Central memory CD8-positive, alpha-beta T cell (primary cell): ENCODE measurements at regions not wholly inside any gene's neighbourhood (a gene's known extent, or its start where the extent isn't known, plus 50 kb on each side); places are given as distances from the start of the nearest gene placed in this dataset.

Experiments
- ATAC-seq: fragments of 150-1000 bp; cut with Tn5 transposase; replicated peaks from 2 replicates; pipeline ENCODE4 v1.10.0; 2022; ENCODE audit warnings: mild to moderate bottlenecking, moderate FRiP score, moderate number of reproducible peaks; ENCODE audit not compliant: poor library complexity, severe bottlenecking; ENCODE audit errors: extremely low read depth
- DNase-seq, 2 donors: peaks; one replicate each; pipeline ENCODE4 v3.0.0; 2021; ENCODE audit warnings: low spot score in 2 of 2
- H3K27ac Mint-ChIP-seq: one replicate; pipeline ENCODE4 v1.8.0; 2022; ENCODE audit warnings: low read depth, mild to moderate bottlenecking, moderate library complexity, mixed read lengths
- H3K27me3 Mint-ChIP-seq: one replicate; pipeline ENCODE4 v1.8.0; 2022; ENCODE audit warnings: mixed read lengths
- H3K36me3 Mint-ChIP-seq: one replicate; pipeline ENCODE4 v1.8.0; 2022; ENCODE audit warnings: mild to moderate bottlenecking, moderate library complexity, mixed read lengths; ENCODE audit not compliant: insufficient read depth
- H3K4me1 Mint-ChIP-seq: one replicate; pipeline ENCODE4 v1.8.0; 2022; ENCODE audit warnings: mixed read lengths
- H3K4me3 Mint-ChIP-seq: one replicate; pipeline ENCODE4 v1.8.0; 2022; ENCODE audit warnings: mild to moderate bottlenecking, moderate library complexity, mixed read lengths
- H3K9me3 Mint-ChIP-seq: one replicate; pipeline ENCODE4 v1.8.0; 2022; ENCODE audit warnings: mixed read lengths

GRCh38 chr1:88300752-88301263 lies 383.3 kb upstream of the PKN2 start:
- no peaks in the 10 kb centered on the region for H3K4me1 Mint-ChIP-seq
- H3K27me3 Mint-ChIP-seq: no peaks in the 10 kb centered on the region
- ATAC-seq: no peak
- H3K9me3 Mint-ChIP-seq: no peaks in the 10 kb centered on the region
- no peak for DNase-seq
- no peaks in the 10 kb centered on the region for H3K36me3 Mint-ChIP-seq
- H3K27ac Mint-ChIP-seq: no peak overlapping the region
- H3K4me3 Mint-ChIP-seq: no peak overlapping the region

GRCh38 chr1:88302843-88303486 lies 381.1 kb upstream of the PKN2 start:
- no peaks in the 10 kb centered on the region for H3K36me3 Mint-ChIP-seq
- no peaks in the 10 kb centered on the region for H3K9me3 Mint-ChIP-seq
- no peak for DNase-seq
- H3K4me3 Mint-ChIP-seq: no peak overlapping the region
- no peaks in the 10 kb centered on the region for H3K4me1 Mint-ChIP-seq
- ATAC-seq: no peak
- H3K27me3 Mint-ChIP-seq: no peaks in the 10 kb centered on the region
- no peak overlapping the region for H3K27ac Mint-ChIP-seq

- ATAC-seq (no peak), DNase-seq (no peak)
- Mint-ChIP-seq H3K36me3 (no peaks in the 10 kb centered on the region), H3K9me3 (peaks cover 12% of the 10 kb centered on the region), H3K27ac (no peak overlapping the region), H3K4me3 (no peak overlapping the region), H3K4me1 (no peaks in the 10 kb centered on the region), H3K27me3 (no peaks in the 10 kb centered on the region)
These were observed 372.8 kb upstream of the PKN2 start for GRCh38 chr1:88311265-88311664.

GRCh38 chr1:88311907-88312306 lies 372.2 kb upstream of the PKN2 start:
- Mint-ChIP-seq H3K27me3 (no peaks in the 10 kb centered on the region), H3K36me3 (no peaks in the 10 kb centered on the region), H3K27ac (no peak overlapping the region), H3K4me1 (no peaks in the 10 kb centered on the region), H3K4me3 (no peak overlapping the region), H3K9me3 (peaks cover 12% of the 10 kb centered on the region)
- DNase-seq (no peak), ATAC-seq (no peak)

GRCh38 chr1:88317396-88317795 lies 366.7 kb upstream of the PKN2 start:
- H3K27me3 Mint-ChIP-seq: no peaks in the 10 kb centered on the region
- ATAC-seq: no peak
- H3K36me3 Mint-ChIP-seq: no peaks in the 10 kb centered on the region
- no peak overlapping the region for H3K27ac Mint-ChIP-seq
- no peaks in the 10 kb centered on the region for H3K9me3 Mint-ChIP-seq
- no peak overlapping the region for H3K4me3 Mint-ChIP-seq
- DNase-seq: no peak
- no peaks in the 10 kb centered on the region for H3K4me1 Mint-ChIP-seq

- no peak for DNase-seq
- H3K36me3 Mint-ChIP-seq: no peaks in the 10 kb centered on the region
- no peaks in the 10 kb centered on the region for H3K4me1 Mint-ChIP-seq
- no peaks in the 10 kb centered on the region for H3K27me3 Mint-ChIP-seq
- no peak overlapping the region for H3K4me3 Mint-ChIP-seq
- no peaks in the 10 kb centered on the region for H3K9me3 Mint-ChIP-seq
- H3K27ac Mint-ChIP-seq: no peak overlapping the region
- no peak for ATAC-seq
These were observed 365.3 kb upstream of the PKN2 start for GRCh38 chr1:88318740-88319139.

GRCh38 chr1:88320291-88320690 lies 363.8 kb upstream of the PKN2 start:
- H3K27ac Mint-ChIP-seq: no peak overlapping the region
- H3K36me3 Mint-ChIP-seq: no peaks in the 10 kb centered on the region
- ATAC-seq (no peak), DNase-seq (no peak)
- H3K4me1 Mint-ChIP-seq: no peaks in the 10 kb centered on the region
- no peaks in the 10 kb centered on the region for H3K9me3 Mint-ChIP-seq
- no peaks in the 10 kb centered on the region for H3K27me3 Mint-ChIP-seq
- no peak overlapping the region for H3K4me3 Mint-ChIP-seq

- Mint-ChIP-seq H3K4me3 (no peak overlapping the region), H3K36me3 (no peaks in the 10 kb centered on the region), H3K9me3 (no peaks in the 10 kb centered on the region), H3K27me3 (no peaks in the 10 kb centered on the region), H3K4me1 (no peaks in the 10 kb centered on the region), H3K27ac (no peak overlapping the region)
- DNase-seq (no peak), ATAC-seq (no peak)
These were observed 362.4 kb upstream of the PKN2 start for GRCh38 chr1:88321706-88322105.

- no peak overlapping the region for H3K27ac Mint-ChIP-seq
These were observed 359.2 kb upstream of the PKN2 start for GRCh38 chr1:88324899-88325298.

GRCh38 chr1:88327391-88328267 lies 356.4 kb upstream of the PKN2 start:
- H3K4me1 Mint-ChIP-seq: no peaks in the 10 kb centered on the region
- H3K4me3 Mint-ChIP-seq: no peak overlapping the region
- H3K36me3 Mint-ChIP-seq: peaks cover 2% of the 10 kb centered on the region
- DNase-seq (no peak), ATAC-seq (no peak)
- no peak overlapping the region for H3K27ac Mint-ChIP-seq
- peaks cover 6% of the 10 kb centered on the region for H3K9me3 Mint-ChIP-seq
- H3K27me3 Mint-ChIP-seq: no peaks in the 10 kb centered on the region

More at GRCh38 chr1:88324899-88325298, 359.2 kb upstream of the PKN2 start:
- H3K9me3 Mint-ChIP-seq: no peaks in the 10 kb centered on the region
- no peaks in the 10 kb centered on the region for H3K27me3 Mint-ChIP-seq
- H3K36me3 Mint-ChIP-seq: peaks cover 2% of the 10 kb centered on the region
- no peak for ATAC-seq
- no peak for DNase-seq
- no peak overlapping the region for H3K4me3 Mint-ChIP-seq
- H3K4me1 Mint-ChIP-seq: no peaks in the 10 kb centered on the region

- Mint-ChIP-seq H3K9me3 (peaks cover 6% of the 10 kb centered on the region), H3K27me3 (no peaks in the 10 kb centered on the region), H3K4me1 (no peaks in the 10 kb centered on the region), H3K36me3 (peaks cover 2% of the 10 kb centered on the region), H3K4me3 (no peak overlapping the region), H3K27ac (no peak overlapping the region)
- DNase-seq: no peak
- ATAC-seq: no peak
These were observed 353.9 kb upstream of the PKN2 start for GRCh38 chr1:88330201-88330600.

GRCh38 chr1:88333086-88333695 lies 350.9 kb upstream of the PKN2 start:
- Mint-ChIP-seq H3K36me3 (peaks cover 2% of the 10 kb centered on the region), H3K4me1 (no peaks in the 10 kb centered on the region), H3K27ac (no peak overlapping the region), H3K4me3 (no peak overlapping the region), H3K9me3 (peaks cover 6% of the 10 kb centered on the region), H3K27me3 (no peaks in the 10 kb centered on the region)
- DNase-seq (no peak), ATAC-seq (no peak)

GRCh38 chr1:88341447-88341846 lies 342.6 kb upstream of the PKN2 start:
- no peak for ATAC-seq
- Mint-ChIP-seq H3K4me3 (no peak overlapping the region), H3K36me3 (no peaks in the 10 kb centered on the region), H3K27ac (no peak overlapping the region), H3K27me3 (no peaks in the 10 kb centered on the region), H3K9me3 (peaks cover 7% of the 10 kb centered on the region), H3K4me1 (no peaks in the 10 kb centered on the region)
- no peak for DNase-seq
